ENCODE measurements at regions not wholly inside any gene's neighbourhood (a gene's known extent, or its start where the extent isn't known, plus 50 kb on each side); places are given as distances from the start of the nearest gene placed in this dataset.

DNA sequence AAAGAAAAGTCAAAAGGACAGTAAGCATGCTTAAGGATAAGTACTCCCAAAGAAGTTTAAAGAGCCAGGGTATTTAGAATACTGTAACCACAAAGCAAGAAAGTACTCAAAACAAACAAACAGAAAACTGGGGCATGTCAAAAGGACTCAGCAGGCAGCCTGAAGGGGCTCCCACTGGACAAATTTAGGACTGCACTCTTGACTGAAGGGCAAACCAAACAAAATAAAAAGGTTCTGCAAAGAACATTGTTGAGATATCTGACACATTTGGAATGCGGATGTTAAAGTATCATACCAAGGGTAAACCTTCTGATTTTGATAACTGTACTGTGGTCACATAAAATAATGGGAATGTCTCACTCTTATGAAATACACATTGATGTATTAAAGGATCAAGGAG, 157.4 kb downstream of the TNFSF13B start:
- TF ChIP-seq CTCF (IDR thresholded peaks at IDR 0.05 in 8 of 11, conservative IDR thresholded peaks at IDR 0.05 in 3 of 11) (no peak), POLR2A (IDR thresholded peaks at IDR 0.05) (no peak), POLR2AphosphoS5 (IDR thresholded peaks at IDR 0.05) (no peak)

All from spleen (tissue), 7 donors.